MM.1S (cell line): ENCODE measurements at regions not wholly inside any gene's neighbourhood (a gene's known extent, or its start where the extent isn't known, plus 50 kb on each side); places are given as distances from the start of the nearest gene placed in this dataset.

Experiments used
- EZH2phosphoT487 ChIP-seq: fragments of 300-600 bp; sonication (generic); IDR thresholded peaks from 2 replicates; pipeline ENCODE4 v1.6.1; 2018; ENCODE audit warnings: antibody characterized with exemption, low read length
- TF ChIP-seq, protein P1 (sequence below): fragments of 300-600 bp; sonication (generic); IDR thresholded peaks from 2 replicates; pipeline ENCODE4 v1.5.1; 2016; ENCODE audit warnings: antibody characterized with exemption, low read length, mixed read lengths

DNA sequence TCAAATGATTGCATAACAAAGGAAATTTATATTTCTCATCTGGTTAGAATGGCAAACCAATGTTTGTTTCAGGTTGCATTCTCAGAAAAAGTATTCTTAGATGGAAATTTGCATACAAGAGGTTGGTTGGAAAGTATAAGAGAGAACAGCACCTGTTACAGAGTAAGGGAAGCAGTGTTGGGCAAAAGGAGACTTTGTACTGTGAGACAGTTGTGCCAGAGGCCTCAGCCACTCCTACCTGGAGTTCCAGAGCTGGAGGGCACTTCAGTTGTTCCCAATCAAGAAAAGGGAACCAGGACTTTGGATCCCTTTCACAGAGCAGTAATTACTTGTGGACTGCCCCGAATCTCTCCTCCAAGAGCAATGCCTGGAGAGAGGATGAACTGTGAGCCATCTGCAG is 81.8 kb downstream of the SPRY2 start:
- TF ChIP-seq, protein P1, sequence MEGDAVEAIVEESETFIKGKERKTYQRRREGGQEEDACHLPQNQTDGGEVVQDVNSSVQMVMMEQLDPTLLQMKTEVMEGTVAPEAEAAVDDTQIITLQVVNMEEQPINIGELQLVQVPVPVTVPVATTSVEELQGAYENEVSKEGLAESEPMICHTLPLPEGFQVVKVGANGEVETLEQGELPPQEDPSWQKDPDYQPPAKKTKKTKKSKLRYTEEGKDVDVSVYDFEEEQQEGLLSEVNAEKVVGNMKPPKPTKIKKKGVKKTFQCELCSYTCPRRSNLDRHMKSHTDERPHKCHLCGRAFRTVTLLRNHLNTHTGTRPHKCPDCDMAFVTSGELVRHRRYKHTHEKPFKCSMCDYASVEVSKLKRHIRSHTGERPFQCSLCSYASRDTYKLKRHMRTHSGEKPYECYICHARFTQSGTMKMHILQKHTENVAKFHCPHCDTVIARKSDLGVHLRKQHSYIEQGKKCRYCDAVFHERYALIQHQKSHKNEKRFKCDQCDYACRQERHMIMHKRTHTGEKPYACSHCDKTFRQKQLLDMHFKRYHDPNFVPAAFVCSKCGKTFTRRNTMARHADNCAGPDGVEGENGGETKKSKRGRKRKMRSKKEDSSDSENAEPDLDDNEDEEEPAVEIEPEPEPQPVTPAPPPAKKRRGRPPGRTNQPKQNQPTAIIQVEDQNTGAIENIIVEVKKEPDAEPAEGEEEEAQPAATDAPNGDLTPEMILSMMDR, result no peak
- TF ChIP-seq EZH2phosphoT487, result no peak
